ENCODE measurements at regions not wholly inside any gene's neighbourhood (a gene's known extent, or its start where the extent isn't known, plus 50 kb on each side); places are given as distances from the start of the nearest gene placed in this dataset.

DNA sequence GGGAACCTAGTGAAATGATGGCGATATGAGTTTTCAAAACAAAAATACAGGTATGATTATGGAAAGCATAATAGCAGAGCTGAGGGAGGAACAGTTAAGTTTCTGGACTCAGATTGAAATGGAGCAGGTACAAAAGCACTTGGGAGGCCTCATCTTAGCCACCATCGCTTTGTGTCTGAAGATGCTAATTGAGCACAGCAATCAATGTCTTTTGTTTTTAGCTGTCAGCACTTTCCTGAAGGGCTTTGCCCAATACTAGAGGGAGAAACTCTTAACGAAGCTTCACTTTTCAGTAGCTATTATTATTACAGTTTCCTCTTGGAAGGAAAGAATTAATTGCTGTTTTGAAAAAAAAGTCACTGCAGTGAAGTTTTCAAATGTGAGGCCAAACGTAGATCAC lies 348.7 kb downstream of the RWDD3 start:
- no peak for TF ChIP-seq EZH2 (IDR thresholded peaks at IDR 0.05; ENCODE audit: insufficient read depth, poor library complexity, severe bottlenecking)
- TF ChIP-seq EZH2phosphoT487 (IDR thresholded peaks at IDR 0.05; ENCODE audit: insufficient read depth, low read depth) = no peak
